ENCODE measurements at regions not wholly inside any gene's neighbourhood (a gene's known extent, or its start where the extent isn't known, plus 50 kb on each side); places are given as distances from the start of the nearest gene placed in this dataset.
"Not testable (repeated sequence)": the region's sequence is repeated elsewhere in the genome, so short reads cannot be mapped to it uniquely, and the experiment has no call there.

DNA sequence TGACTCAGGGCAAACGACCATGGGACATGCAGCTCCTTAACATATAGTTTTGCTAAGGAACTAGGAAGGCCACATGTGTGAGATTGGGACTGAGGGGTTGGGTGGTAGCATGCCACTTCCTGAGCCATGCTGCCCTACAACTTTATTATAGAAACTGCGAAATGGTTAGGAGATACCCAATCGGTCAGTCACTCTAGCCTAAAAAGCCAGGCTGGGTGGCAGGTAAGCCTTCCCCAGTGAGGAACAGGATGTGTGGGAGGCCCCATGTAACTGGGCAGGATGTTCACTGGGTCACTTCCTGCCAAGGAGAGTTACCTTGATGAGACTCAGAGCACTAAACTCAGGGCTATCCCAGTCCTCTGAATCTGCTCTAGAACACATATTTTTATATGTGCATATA is 123.5 kb downstream of the MAP3K7 start:
- peak overlapping the region; percentile 32 for H3K4me3 Mint-ChIP-seq
- H3K36me3 Mint-ChIP-seq (ENCODE audit: low read depth): peaks cover 2% of the 10 kb centered on the region
- peak overlapping the region; percentile 99 for H3K27ac Mint-ChIP-seq
- peaks cover 93% of the 10 kb centered on the region for H3K4me1 Mint-ChIP-seq (ENCODE audit: low read depth)
- H3K27me3 Mint-ChIP-seq (ENCODE audit: low read depth): no peaks in the 10 kb centered on the region
- no peaks in the 10 kb centered on the region for H3K9me3 Mint-ChIP-seq
- CTCF ChIA-PET: interaction anchor here (0.6 to 1.9 kb wide), 9 partner anchors 11 to 491 kb away, joined by 3 to 9 read pairs (median 5); no protein-coding TSS in a partner anchor
- intact Hi-C loops (cut with micrococcal nuclease): loop anchor here (10.0 kb wide), 1 partner anchor 1379 kb away; the partner anchor contains the start of gene PNRC1
- DNase-seq: peak; percentile 78

DNA sequence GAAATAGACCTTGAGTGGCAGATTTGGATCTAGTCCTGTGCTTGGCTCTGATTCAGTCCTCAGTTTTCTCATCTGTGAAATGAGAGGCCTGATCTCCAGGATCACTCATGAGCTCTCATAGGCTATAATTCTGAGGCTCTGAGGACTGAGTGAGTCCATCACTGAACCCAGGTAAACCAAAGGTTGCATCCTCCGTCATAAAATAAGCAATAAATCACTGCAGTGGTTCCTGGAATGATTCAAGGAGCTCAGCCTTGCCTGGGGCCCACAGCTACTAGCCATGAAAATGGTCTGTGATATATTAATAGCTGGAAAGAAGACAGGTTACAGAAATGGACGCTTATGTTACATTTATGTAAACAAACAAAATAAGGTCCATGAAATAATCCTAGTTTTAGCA is 124.8 kb downstream of the MAP3K7 start:
- H3K4me3 Mint-ChIP-seq: no peak overlapping the region
- H3K9me3 Mint-ChIP-seq: no peaks in the 10 kb centered on the region
- peaks cover 93% of the 10 kb centered on the region for H3K4me1 Mint-ChIP-seq (ENCODE audit: low read depth)
- CTCF ChIA-PET: interaction anchor here (0.6 to 2.7 kb wide), 7 partner anchors 13 to 1127 kb away, joined by 3 to 9 read pairs (median 5); no protein-coding TSS in a partner anchor
- peaks cover 3% of the 10 kb centered on the region for H3K36me3 Mint-ChIP-seq (ENCODE audit: low read depth)
- peak overlapping the region; percentile 99 for H3K27ac Mint-ChIP-seq
- no peaks in the 10 kb centered on the region for H3K27me3 Mint-ChIP-seq (ENCODE audit: low read depth)
- no peak for DNase-seq
- intact Hi-C loops (cut with micrococcal nuclease): loop anchor here (10.0 kb wide), 1 partner anchor 1377 kb away; the partner anchor contains the start of gene PNRC1

DNA sequence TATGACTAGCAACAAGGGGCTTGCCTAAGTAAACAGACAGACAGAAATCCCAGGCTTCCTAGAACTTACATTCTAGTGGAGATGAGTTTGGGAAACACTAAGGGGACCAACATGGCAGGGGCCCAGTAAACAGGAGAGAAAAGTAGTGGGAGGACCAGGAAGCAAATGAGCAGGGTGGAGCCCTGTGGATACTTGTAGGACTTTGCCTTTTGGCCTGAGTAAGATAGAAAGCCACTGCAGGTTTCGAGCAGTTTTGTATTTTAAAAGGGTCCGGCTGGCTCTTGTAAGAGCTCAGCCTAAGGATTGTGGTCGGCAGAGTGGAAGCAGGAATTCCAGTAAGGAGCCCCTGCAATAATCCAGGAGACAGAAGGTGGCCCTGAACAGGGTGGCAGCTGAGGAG is 125.5 kb downstream of the MAP3K7 start:
- H3K36me3 Mint-ChIP-seq (ENCODE audit: low read depth): peaks cover 3% of the 10 kb centered on the region
- H3K4me1 Mint-ChIP-seq (ENCODE audit: low read depth): peaks cover 93% of the 10 kb centered on the region
- CTCF ChIA-PET: interaction anchor here (0.7 to 2.7 kb wide), 6 partner anchors 11 to 278 kb away, joined by 3 to 9 read pairs (median 5); no protein-coding TSS in a partner anchor
- H3K9me3 Mint-ChIP-seq: no peaks in the 10 kb centered on the region
- H3K27ac Mint-ChIP-seq: peak overlapping the region; percentile 99
- intact Hi-C loops (cut with micrococcal nuclease): loop anchor here (10.0 kb wide), 1 partner anchor 1377 kb away; the partner anchor contains the start of gene PNRC1
- H3K27me3 Mint-ChIP-seq (ENCODE audit: low read depth): no peaks in the 10 kb centered on the region
- no peak overlapping the region for H3K4me3 Mint-ChIP-seq
- DNase-seq: no peak

DNA sequence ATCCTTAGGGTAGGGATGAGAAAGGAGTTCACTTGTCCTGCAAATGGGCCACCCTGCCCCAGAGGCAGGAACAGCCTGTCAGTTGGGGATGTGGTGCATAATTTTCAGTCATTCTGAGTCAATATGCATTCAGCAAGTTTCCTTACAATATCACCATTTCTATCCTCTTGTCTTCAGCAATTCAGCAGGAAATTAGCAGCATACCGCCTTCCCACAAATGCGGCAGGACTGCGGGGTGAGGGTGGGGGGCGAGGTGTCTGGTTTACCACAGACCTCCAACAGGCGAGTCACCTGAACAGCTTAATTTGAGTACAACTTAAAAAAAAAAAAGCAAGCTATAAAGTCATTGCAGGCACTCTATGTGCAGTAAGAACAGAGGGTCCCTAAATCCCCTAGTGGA is 126.8 kb downstream of the MAP3K7 start:
- no peak overlapping the region for H3K4me3 Mint-ChIP-seq
- H3K4me1 Mint-ChIP-seq (ENCODE audit: low read depth): peaks cover 90% of the 10 kb centered on the region
- H3K36me3 Mint-ChIP-seq (ENCODE audit: low read depth): peaks cover 3% of the 10 kb centered on the region
- H3K27me3 Mint-ChIP-seq (ENCODE audit: low read depth): no peaks in the 10 kb centered on the region
- CTCF ChIA-PET: interaction anchor here (0.6 to 5.2 kb wide), 6 partner anchors 13 to 169 kb away, joined by 3 to 30 read pairs (median 4); no protein-coding TSS in a partner anchor
- intact Hi-C loops (cut with micrococcal nuclease): loop anchor here (10.0 kb wide), 1 partner anchor 1375 kb away; the partner anchor contains the start of gene PNRC1
- no peaks in the 10 kb centered on the region for H3K9me3 Mint-ChIP-seq
- peak overlapping the region; percentile 99 for H3K27ac Mint-ChIP-seq
- DNase-seq: peak; percentile 69

DNA sequence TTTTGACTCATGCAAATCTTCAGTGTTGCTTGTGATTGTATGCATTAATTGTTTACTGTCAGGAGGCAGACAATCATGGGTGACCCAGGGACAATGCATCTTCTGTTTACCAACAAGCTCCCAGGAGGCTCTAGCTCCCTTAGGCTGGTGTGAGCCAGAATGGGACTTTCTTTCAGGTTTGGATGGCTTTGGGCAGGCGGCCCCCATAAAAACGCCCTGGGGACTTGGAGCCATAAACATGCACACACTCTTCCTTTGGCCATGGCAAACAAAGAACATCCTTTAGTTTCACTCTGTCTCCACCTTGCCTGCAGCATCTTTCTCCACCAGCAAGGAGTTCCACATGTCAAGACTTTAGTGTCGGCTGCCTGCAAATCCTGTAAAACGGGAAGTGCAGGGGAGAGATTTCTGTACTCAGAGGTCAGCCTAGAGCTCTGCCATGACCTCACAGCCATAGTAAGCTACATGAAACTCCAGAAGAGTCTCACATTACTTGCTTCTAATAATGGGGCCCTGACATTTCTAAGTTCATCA is 127.6 kb downstream of the MAP3K7 start:
- peaks cover 93% of the 10 kb centered on the region for H3K4me1 Mint-ChIP-seq (ENCODE audit: low read depth)

DNA sequence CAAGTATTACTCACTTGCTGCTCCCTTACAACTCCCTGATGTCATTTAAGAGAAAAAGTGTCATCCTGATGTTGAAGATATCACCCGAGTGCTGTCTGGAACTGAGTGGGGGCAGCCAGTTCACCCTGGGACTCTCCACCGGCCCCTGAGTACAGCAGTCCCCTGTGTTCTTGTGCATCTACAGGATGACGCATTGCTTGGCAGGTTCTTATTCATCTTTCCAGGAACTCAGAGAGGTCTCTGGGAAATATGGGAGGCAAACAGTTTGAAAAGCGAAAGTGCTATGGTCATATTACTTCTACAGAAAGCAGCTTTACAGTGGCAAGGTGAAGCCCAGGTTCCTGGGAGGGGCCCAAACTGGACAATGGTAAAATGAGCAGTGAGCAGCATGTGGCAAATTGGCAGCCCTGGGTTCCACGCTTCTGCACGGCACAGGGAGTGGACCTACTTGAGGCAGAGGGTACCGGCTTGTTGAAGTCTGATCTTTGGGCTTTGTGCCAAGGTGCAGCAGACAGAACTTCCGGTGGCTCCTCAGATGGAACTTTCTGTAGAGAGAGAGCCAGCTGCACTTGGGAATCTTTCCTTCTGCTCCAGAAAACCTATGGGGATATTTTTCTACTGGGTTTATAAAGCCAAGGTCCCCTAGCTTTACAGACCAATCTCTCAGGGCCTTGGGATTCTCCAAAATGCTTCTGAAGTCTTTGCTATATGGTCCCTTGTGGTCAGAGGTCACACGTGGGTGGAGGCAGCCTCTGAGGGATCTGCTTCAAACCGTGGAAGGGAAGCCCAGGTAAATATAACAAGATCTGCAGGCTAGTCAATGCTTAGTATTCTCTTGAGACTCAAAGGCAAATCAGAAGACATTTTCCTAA is 128.3 kb downstream of the MAP3K7 start:
- CTCF ChIA-PET: interaction anchor here (0.6 to 5.2 kb wide), 9 partner anchors 8 to 236 kb away, joined by 3 to 40 read pairs (median 4); no protein-coding TSS in a partner anchor
- peak overlapping the region; percentile 99 for H3K27ac Mint-ChIP-seq
- no peaks in the 10 kb centered on the region for H3K9me3 Mint-ChIP-seq
- peaks cover 6% of the 10 kb centered on the region for H3K36me3 Mint-ChIP-seq (ENCODE audit: low read depth)
- DNase-seq: peak; percentile 95
- intact Hi-C loops (cut with micrococcal nuclease): loop anchor here (1.0 to 2.0 kb wide), 16 partner anchors 8 to 434 kb away; partner anchors contain the start of gene BACH2
- peaks cover 89% of the 10 kb centered on the region for H3K4me1 Mint-ChIP-seq (ENCODE audit: low read depth)
- no peaks in the 10 kb centered on the region for H3K27me3 Mint-ChIP-seq (ENCODE audit: low read depth)
- H3K4me3 Mint-ChIP-seq: peak overlapping the region; percentile 66

More for the DNA sequence above, 127.6 kb downstream of the MAP3K7 start:
- Mint-ChIP-seq H3K4me3 (peak overlapping the region; percentile 66), H3K27me3 (ENCODE audit: low read depth) (no peaks in the 10 kb centered on the region), H3K9me3 (no peaks in the 10 kb centered on the region), H3K36me3 (ENCODE audit: low read depth) (peaks cover 6% of the 10 kb centered on the region), H3K27ac (peak overlapping the region; percentile 99)
- no peak for DNase-seq
- CTCF ChIA-PET: interaction anchor here (1.3 to 5.2 kb wide), 4 partner anchors 15 to 66 kb away, joined by 3 to 40 read pairs (median 17); no protein-coding TSS in a partner anchor
- intact Hi-C loops (cut with micrococcal nuclease): loop anchor here (2.0 kb wide), 1 partner anchor 434 kb away; no protein-coding TSS in a partner anchor

DNA sequence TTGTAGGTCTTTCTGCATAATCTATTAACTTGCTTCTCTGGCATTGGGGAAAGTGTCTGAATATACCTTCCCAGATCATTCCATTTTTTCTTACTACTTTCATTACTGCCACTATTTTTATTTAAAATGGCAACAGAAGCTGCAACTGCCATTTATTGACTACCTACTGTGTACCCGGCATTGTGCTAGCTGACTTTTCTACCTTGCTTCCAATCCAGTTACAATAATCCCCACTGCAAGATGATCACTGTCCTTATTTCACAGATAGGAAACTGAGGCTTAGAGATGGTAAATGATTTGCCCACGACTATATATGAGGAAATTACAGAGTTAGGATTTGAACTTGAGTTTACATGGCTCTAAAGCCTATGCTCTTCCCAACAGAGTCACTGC is 129.0 kb downstream of the MAP3K7 start:
- intact Hi-C loops (cut with micrococcal nuclease): loop anchor here (1.0 to 2.0 kb wide), 16 partner anchors 8 to 433 kb away; partner anchors contain the start of gene BACH2
- no peaks in the 10 kb centered on the region for H3K27me3 Mint-ChIP-seq (ENCODE audit: low read depth)
- H3K27ac Mint-ChIP-seq: peak overlapping the region; percentile 99
- no peaks in the 10 kb centered on the region for H3K9me3 Mint-ChIP-seq
- DNase-seq: no peak
- peaks cover 6% of the 10 kb centered on the region for H3K36me3 Mint-ChIP-seq (ENCODE audit: low read depth)
- peak overlapping the region; percentile 14 for H3K4me3 Mint-ChIP-seq
- peaks cover 81% of the 10 kb centered on the region for H3K4me1 Mint-ChIP-seq (ENCODE audit: low read depth)
- CTCF ChIA-PET: interaction anchor here (0.6 to 5.2 kb wide), 10 partner anchors 9 to 237 kb away, joined by 3 to 40 read pairs (median 4); no protein-coding TSS in a partner anchor

DNA sequence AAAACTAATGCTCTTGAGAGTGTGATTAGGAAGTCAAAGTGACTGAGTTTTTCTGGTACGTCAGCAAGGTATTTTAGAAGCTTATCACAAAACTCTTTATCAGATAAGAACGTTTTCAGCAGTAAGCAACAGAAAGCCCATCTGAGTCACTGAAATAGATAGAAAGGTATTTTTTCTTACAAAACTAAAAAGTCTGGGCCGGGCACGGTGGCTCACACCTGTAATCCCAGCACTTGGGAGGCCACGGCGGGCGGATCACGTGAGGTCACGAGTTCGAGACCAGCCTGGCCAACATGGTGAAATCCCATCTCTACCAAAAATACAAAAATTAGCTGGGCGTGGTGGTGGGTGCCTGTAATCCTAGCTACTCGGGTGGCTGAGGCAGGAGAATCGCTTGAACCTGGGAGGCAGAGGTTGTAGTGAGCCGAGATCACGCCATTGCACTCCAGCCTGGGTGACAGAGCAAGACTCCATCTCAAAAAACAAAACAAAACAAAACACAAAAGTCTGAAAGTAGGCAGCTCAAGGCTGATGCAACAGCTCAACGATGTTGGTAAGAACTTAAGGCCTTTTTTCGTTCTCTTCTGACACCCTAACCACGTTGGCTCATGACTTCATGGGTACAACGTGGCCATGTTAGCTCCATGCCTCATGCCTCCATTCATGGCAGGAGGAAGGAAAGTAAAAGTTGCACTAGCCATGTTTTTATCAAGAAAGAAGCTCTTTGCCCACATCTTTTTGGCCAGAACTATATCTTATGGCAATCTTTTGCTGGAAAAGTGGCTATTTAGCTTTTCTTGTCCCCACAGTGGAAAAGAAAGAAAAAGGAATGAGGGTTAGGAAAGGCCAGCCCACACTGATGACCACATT is 129.6 kb downstream of the MAP3K7 start:
- H3K27me3 Mint-ChIP-seq (ENCODE audit: low read depth); H3K36me3 Mint-ChIP-seq (ENCODE audit: low read depth); H3K9me3 Mint-ChIP-seq: not testable (repeated sequence)
- peak overlapping the region; percentile 99 for H3K27ac Mint-ChIP-seq
- peak; percentile 76 for DNase-seq
- intact Hi-C loops (cut with micrococcal nuclease): loop anchor here (1.0 kb wide), 1 partner anchor 28 kb away; no protein-coding TSS in a partner anchor
- peak overlapping the region; percentile 14 for H3K4me3 Mint-ChIP-seq
- peaks cover 76% of the 10 kb centered on the region for H3K4me1 Mint-ChIP-seq (ENCODE audit: low read depth)
- CTCF ChIA-PET: interaction anchor here (0.6 to 5.2 kb wide), 14 partner anchors 9 to 374 kb away, joined by 3 to 40 read pairs (median 6); no protein-coding TSS in a partner anchor

DNA sequence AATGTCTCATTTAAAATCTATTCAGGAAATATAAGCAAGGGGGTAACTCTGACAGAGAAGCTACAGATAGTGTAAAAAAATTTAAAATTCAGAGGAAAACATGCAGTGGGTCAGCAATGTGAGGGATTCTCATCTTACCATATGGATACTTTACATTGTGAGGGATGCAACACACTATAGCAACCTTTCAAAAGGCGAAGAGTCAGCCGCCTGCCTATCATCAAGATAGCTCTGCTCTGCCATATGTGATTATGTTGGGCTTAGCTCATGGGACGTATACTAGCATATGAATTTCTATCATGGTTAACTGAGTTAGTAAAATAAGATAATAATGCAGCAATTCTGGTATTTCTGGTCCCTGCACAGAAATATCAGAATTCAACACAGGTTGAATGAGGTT is 130.9 kb downstream of the MAP3K7 start:
- peaks cover 64% of the 10 kb centered on the region for H3K4me1 Mint-ChIP-seq (ENCODE audit: low read depth)
- H3K4me3 Mint-ChIP-seq: no peak overlapping the region
- H3K27me3 Mint-ChIP-seq (ENCODE audit: low read depth): no peaks in the 10 kb centered on the region
- intact Hi-C loops (cut with micrococcal nuclease): loop anchor here (1.0 kb wide), 1 partner anchor 27 kb away; no protein-coding TSS in a partner anchor
- no peak for DNase-seq
- H3K36me3 Mint-ChIP-seq (ENCODE audit: low read depth): peaks cover 12% of the 10 kb centered on the region
- no peak overlapping the region for H3K27ac Mint-ChIP-seq
- CTCF ChIA-PET: interaction anchor here (0.6 to 5.2 kb wide), 12 partner anchors 8 to 373 kb away, joined by 3 to 40 read pairs (median 6); no protein-coding TSS in a partner anchor
- H3K9me3 Mint-ChIP-seq: peaks cover 2% of the 10 kb centered on the region

DNA sequence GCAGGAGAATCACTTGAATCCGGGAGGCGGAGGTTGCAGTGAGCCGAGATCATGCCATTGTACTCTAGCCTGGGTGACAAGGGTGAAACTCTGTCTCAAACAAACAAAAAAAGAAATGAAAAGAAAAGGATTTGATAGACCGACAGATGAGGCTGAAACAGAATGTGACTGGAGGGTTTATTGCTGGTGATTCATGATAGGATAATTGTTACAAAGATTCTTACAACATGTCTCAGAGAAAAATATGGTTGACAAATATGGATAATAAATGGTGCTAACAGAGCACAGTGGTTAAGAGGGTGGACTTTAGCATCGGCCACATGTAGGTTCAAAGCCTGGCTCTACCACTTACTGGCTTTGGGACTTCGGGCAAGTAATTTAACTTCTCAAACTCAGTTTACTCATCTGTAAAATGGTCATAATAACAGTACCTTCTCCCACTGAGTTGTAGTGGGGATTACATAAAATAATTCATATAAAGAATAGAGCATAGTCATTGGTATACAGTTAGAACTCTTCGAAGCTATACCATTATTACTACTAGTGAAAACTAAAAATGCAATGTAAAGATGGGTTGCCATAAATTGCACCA is 131.9 kb downstream of the MAP3K7 start:
- H3K36me3 Mint-ChIP-seq (ENCODE audit: low read depth): peaks cover 12% of the 10 kb centered on the region
- peak overlapping the region; percentile 78 for H3K27ac Mint-ChIP-seq
- intact Hi-C loops (cut with micrococcal nuclease): loop anchor here (1.0 kb wide), 3 partner anchors 10 to 44 kb away; no protein-coding TSS in a partner anchor
- no peak overlapping the region for H3K4me3 Mint-ChIP-seq
- peaks cover 2% of the 10 kb centered on the region for H3K9me3 Mint-ChIP-seq
- H3K27me3 Mint-ChIP-seq (ENCODE audit: low read depth): no peaks in the 10 kb centered on the region
- no peak for DNase-seq
- CTCF ChIA-PET: interaction anchor here (0.5 to 5.2 kb wide), 10 partner anchors 11 to 237 kb away, joined by 3 to 30 read pairs (median 4); no protein-coding TSS in a partner anchor
- peaks cover 64% of the 10 kb centered on the region for H3K4me1 Mint-ChIP-seq (ENCODE audit: low read depth)
